ENCODE measurements at regions not wholly inside any gene's neighbourhood (a gene's known extent, or its start where the extent isn't known, plus 50 kb on each side); places are given as distances from the start of the nearest gene placed in this dataset.
"Not testable (repeated sequence)": the region's sequence is repeated elsewhere in the genome, so short reads cannot be mapped to it uniquely, and the experiment has no call there.

GRCh38 chr6:141969768-141970415 lies 162.8 kb upstream of the GJE1 start:
- not testable (repeated sequence) for DNase-seq (ENCODE audit: low read depth, low spot score)

- no peak for DNase-seq (ENCODE audit: low read depth, low spot score)
These were observed 163.5 kb upstream of the GJE1 start for GRCh38 chr6:141969201-141969600.

GRCh38 chr6:141968632-141969031 lies 164.1 kb upstream of the GJE1 start:
- no peak for DNase-seq (ENCODE audit: low read depth, low spot score)

GRCh38 chr6:141965016-141965545 lies 167.6 kb upstream of the GJE1 start:
- DNase-seq (ENCODE audit: low read depth, low spot score), result no peak

GRCh38 chr6:141963543-141964295 lies 169.0 kb upstream of the GJE1 start:
- DNase-seq (ENCODE audit: low read depth, low spot score), result no peak

- no peak for DNase-seq (ENCODE audit: low read depth, low spot score)
These were observed 175.5 kb upstream of the GJE1 start for GRCh38 chr6:141957271-141957670.

- no peak for DNase-seq (ENCODE audit: low read depth, low spot score)
These were observed 175.9 kb upstream of the GJE1 start for GRCh38 chr6:141956868-141957267.

- no peak for DNase-seq (ENCODE audit: low read depth, low spot score)
These were observed 176.5 kb upstream of the GJE1 start for GRCh38 chr6:141956046-141956761.

- DNase-seq (ENCODE audit: low read depth, low spot score), result no peak
These were observed 179.7 kb upstream of the GJE1 start for GRCh38 chr6:141953072-141953471.

GRCh38 chr6:141946502-141946901 lies 186.2 kb upstream of the GJE1 start:
- no peak for DNase-seq (ENCODE audit: low read depth, low spot score)

- no peak for DNase-seq (ENCODE audit: low read depth, low spot score)
These were observed 194.1 kb upstream of the GJE1 start for GRCh38 chr6:141938664-141939063.

GRCh38 chr6:141932685-141933084 lies 200.0 kb upstream of the GJE1 start:
- no peak for DNase-seq (ENCODE audit: low read depth, low spot score)

GRCh38 chr6:141926200-141926900 lies 206.4 kb upstream of the GJE1 start:
- not testable (repeated sequence) for DNase-seq (ENCODE audit: low read depth, low spot score)

GRCh38 chr6:141925001-141925400 lies 207.7 kb upstream of the GJE1 start:
- no peak for DNase-seq (ENCODE audit: low read depth, low spot score)

- DNase-seq (ENCODE audit: low read depth, low spot score), result no peak
These were observed 209.8 kb upstream of the GJE1 start for GRCh38 chr6:141922898-141923297.

GRCh38 chr6:141916682-141917505 lies 215.8 kb upstream of the GJE1 start:
- DNase-seq (ENCODE audit: low read depth, low spot score), result not testable (repeated sequence)

GRCh38 chr6:141914646-141915045 lies 218.1 kb upstream of the GJE1 start:
- DNase-seq (ENCODE audit: low read depth, low spot score), result no peak

- DNase-seq (ENCODE audit: low read depth, low spot score), result no peak
These were observed 226.1 kb upstream of the GJE1 start for GRCh38 chr6:141906569-141907080.

- no peak for DNase-seq (ENCODE audit: low read depth, low spot score)
These were observed 242.1 kb upstream of the GJE1 start for GRCh38 chr6:141890661-141891060.

GRCh38 chr6:141884850-141885249 lies 247.9 kb upstream of the GJE1 start:
- DNase-seq (ENCODE audit: low read depth, low spot score), result no peak

- no peak for DNase-seq (ENCODE audit: low read depth, low spot score)
These were observed 254.0 kb upstream of the GJE1 start for GRCh38 chr6:141878686-141879085.
